ENCODE measurements at regions not wholly inside any gene's neighbourhood (a gene's known extent, or its start where the extent isn't known, plus 50 kb on each side); places are given as distances from the start of the nearest gene placed in this dataset.

DNA sequence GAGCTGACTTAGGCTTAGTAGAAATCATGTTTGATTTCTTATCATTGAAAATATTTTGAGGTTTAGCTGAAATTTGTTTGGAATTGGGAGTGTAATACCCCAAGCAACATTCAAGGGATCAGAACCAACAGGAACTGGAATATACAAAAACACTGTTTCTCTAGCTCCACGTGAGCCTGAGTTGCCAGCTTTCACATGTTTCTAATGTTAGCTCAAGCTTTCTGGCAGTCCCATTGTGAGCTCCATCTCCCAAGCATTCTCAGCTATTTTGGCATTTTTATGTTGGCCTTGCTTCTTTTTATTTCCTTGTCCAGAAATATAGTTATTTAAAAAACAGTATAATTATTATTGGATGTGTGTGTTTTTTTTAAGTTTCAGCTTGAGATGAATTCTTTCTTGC, 427.1 kb upstream of the DPH6 start (continued):
- TF ChIP-seq PBX3 (IDR thresholded peaks at IDR 0.05), result no peak

DNA sequence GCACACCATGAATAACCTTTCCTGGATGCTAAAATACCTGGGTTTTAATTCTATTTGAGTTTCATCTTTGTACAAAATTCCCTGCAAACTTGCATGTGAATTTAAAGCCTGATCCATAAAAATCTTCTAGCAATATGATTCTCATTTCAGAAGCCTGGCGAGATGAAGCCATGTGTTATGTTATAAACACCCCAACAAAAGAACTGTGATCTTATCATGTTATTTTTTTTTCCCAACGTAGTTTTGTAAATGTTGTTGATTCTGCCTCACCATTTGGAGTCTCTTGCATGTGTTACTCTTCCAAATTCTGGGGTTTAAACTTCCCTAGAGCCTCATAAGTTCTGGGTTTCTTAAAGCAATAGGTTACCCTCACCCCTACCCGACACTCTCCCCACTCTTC, 428.1 kb upstream of the DPH6 start:
- DNase-seq (ENCODE audit: low read depth in 1 of 2, low spot score in 1 of 2) (no peak), ATAC-seq (no peak), FAIRE-seq (no peak)
- 49% methylated on average over 3 of the region's 3 CpGs for WGBS (ENCODE audit: missing lambda C conversion rate)
- Histone ChIP-seq H3K4me1 (no peaks in the 10 kb centered on the region), H3K9me3 (no peaks in the 10 kb centered on the region), H3K4me3 (no peak overlapping the region), H3K4me2 (no peak overlapping the region), H3K27ac (no peak overlapping the region)
- CTCF ChIA-PET, result no interaction called here
- POLR2A ChIA-PET, result no interaction called here
- TF ChIP-seq EP300 (IDR thresholded peaks at IDR 0.05) (no peak), RAD21 (conservative IDR thresholded peaks at IDR 0.05 in 1 of 2, IDR thresholded peaks at IDR 0.05 in 1 of 2) (no peak), NFE2L2 (conservative IDR thresholded peaks at IDR 0.05; ENCODE audit: low read length) (no peak), CHD4 (IDR thresholded peaks at IDR 0.05; ENCODE audit: borderline replicate concordance) (no peak)

DNA sequence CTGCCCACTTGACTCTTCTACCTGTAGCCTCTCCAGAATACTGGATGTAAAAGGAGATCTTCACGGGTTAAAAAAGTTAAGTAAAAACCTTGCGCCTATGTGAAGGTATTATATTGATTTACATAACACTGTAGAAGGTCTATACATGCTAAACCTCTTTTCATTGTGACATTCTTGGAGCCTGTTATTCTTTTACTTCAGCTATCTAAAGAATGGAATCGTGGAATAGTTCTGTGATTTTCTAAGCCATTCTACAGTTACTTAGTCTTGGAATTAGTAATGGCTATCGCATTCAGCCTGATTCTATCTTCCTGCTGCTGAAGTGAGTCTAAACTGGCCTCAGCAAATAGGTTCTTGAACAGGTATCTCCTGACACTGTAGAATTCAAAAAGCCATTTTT, 430.0 kb upstream of the DPH6 start:
- 76% methylated on average over 4 of the region's 4 CpGs for WGBS (ENCODE audit: missing lambda C conversion rate)
- H3K4me3 ChIP-seq, result no peak overlapping the region
- ATAC-seq, result no peak
- no peak overlapping the region for H3K4me2 ChIP-seq
- no peak overlapping the region for H3K27ac ChIP-seq
- H3K4me1 ChIP-seq, result 0 out of 3 replicates have a peak, but pooled peaks cover 4% of the 10 kb centered on the region
- H3K9me3 ChIP-seq, result no peaks in the 10 kb centered on the region
- DNase-seq (ENCODE audit: low read depth in 1 of 2, low spot score in 1 of 2), result no peak
- TF ChIP-seq CHD4 (IDR thresholded peaks at IDR 0.05; ENCODE audit: borderline replicate concordance), result no peak
- no peak for TF ChIP-seq ZFP36 (IDR thresholded peaks at IDR 0.05; ENCODE audit: borderline replicate concordance, partially characterized antibody)
- no peak for TF ChIP-seq SREBF2 (IDR thresholded peaks at IDR 0.05)
- TF ChIP-seq CTCF (IDR thresholded peaks at IDR 0.05), result no peak
- TF ChIP-seq, protein P1, sequence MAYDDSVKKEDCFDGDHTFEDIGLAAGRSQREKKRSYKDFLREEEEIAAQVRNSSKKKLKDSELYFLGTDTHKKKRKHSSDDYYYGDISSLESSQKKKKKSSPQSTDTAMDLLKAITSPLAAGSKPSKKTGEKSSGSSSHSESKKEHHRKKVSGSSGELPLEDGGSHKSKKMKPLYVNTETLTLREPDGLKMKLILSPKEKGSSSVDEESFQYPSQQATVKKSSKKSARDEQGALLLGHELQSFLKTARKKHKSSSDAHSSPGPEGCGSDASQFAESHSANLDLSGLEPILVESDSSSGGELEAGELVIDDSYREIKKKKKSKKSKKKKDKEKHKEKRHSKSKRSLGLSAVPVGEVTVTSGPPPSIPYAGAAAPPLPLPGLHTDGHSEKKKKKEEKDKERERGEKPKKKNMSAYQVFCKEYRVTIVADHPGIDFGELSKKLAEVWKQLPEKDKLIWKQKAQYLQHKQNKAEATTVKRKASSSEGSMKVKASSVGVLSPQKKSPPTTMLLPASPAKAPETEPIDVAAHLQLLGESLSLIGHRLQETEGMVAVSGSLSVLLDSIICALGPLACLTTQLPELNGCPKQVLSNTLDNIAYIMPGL (CRISPR knock-in tag; IDR thresholded peaks at IDR 0.05; ENCODE audit: borderline replicate concordance), result no peak
- TF ChIP-seq RAD21 (conservative IDR thresholded peaks at IDR 0.05 in 1 of 2, IDR thresholded peaks at IDR 0.05 in 1 of 2), result no peak
- no peak for TF ChIP-seq ZNF302 (CRISPR knock-in tag; IDR thresholded peaks at IDR 0.05)
- no peak for TF ChIP-seq TP53 (CRISPR knock-in tag; IDR thresholded peaks at IDR 0.05)
- no peak for TF ChIP-seq MAFK (IDR thresholded peaks at IDR 0.05; ENCODE audit: partially characterized antibody)
- TF ChIP-seq HDAC2 (IDR thresholded peaks at IDR 0.05), result no peak
- TF ChIP-seq KDM5A (IDR thresholded peaks at IDR 0.05), result no peak
- TF ChIP-seq ESRRA (IDR thresholded peaks at IDR 0.05; ENCODE audit: borderline replicate concordance, low read length), result no peak
- no peak for TF ChIP-seq FOSL2 (IDR thresholded peaks at IDR 0.05)
- no peak for TF ChIP-seq FOSL2 (CRISPR knock-in tag; IDR thresholded peaks at IDR 0.05)
- no peak for TF ChIP-seq FOXS1 (CRISPR knock-in tag; IDR thresholded peaks at IDR 0.05)
- TF ChIP-seq, protein P2, sequence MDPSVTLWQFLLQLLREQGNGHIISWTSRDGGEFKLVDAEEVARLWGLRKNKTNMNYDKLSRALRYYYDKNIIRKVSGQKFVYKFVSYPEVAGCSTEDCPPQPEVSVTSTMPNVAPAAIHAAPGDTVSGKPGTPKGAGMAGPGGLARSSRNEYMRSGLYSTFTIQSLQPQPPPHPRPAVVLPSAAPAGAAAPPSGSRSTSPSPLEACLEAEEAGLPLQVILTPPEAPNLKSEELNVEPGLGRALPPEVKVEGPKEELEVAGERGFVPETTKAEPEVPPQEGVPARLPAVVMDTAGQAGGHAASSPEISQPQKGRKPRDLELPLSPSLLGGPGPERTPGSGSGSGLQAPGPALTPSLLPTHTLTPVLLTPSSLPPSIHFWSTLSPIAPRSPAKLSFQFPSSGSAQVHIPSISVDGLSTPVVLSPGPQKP (IDR thresholded peaks at IDR 0.05; ENCODE audit: low read depth, low read length), result no peak
- no peak for TF ChIP-seq JUN (IDR thresholded peaks at IDR 0.05)
- TF ChIP-seq, protein P3, sequence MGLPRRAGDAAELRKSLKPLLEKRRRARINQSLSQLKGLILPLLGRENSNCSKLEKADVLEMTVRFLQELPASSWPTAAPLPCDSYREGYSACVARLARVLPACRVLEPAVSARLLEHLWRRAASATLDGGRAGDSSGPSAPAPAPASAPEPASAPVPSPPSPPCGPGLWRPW (IDR thresholded peaks at IDR 0.05), result no peak
- no peak for TF ChIP-seq KDM1A (IDR thresholded peaks at IDR 0.05; ENCODE audit: low read depth)
- no peak for TF ChIP-seq EP300 (IDR thresholded peaks at IDR 0.05)
- no peak for TF ChIP-seq SMC3 (IDR thresholded peaks at IDR 0.05)
- FAIRE-seq, result no peak
- POLR2A ChIA-PET, result no interaction called here
- CTCF ChIA-PET, result interaction anchor here (1.6 kb wide), 1 partner anchor 19 kb away, joined by 3 read pairs; no protein-coding TSS in a partner anchor
